ENCODE measurements at regions not wholly inside any gene's neighbourhood (a gene's known extent, or its start where the extent isn't known, plus 50 kb on each side); places are given as distances from the start of the nearest gene placed in this dataset.
"Not testable (repeated sequence)": the region's sequence is repeated elsewhere in the genome, so short reads cannot be mapped to it uniquely, and the experiment has no call there.

GRCh38 chr12:124652661-124653060, 85.2 kb upstream of the NCOR2 start:
- DNase-seq (ENCODE audit: low spot score) = no peak

GRCh38 chr12:124651516-124652273, 84.3 kb upstream of the NCOR2 start:
- DNase-seq (ENCODE audit: low spot score) = peak; percentile 45

GRCh38 chr12:124650912-124651311, 83.5 kb upstream of the NCOR2 start:
- no peak for DNase-seq (ENCODE audit: low spot score)

- no peak for DNase-seq (ENCODE audit: low spot score)
Measured at GRCh38 chr12:124648710-124649384, 81.4 kb upstream of the NCOR2 start.

- DNase-seq (ENCODE audit: low spot score) = no peak
Measured at GRCh38 chr12:124647316-124647715, 79.9 kb upstream of the NCOR2 start.

- no peak for DNase-seq (ENCODE audit: low spot score)
Measured at GRCh38 chr12:124646385-124647230, 79.2 kb upstream of the NCOR2 start.

GRCh38 chr12:124645530-124646244, 78.3 kb upstream of the NCOR2 start:
- no peak for DNase-seq (ENCODE audit: low spot score)

- DNase-seq (ENCODE audit: low spot score) = not testable (repeated sequence)
Measured at GRCh38 chr12:124643768-124644167, 76.4 kb upstream of the NCOR2 start.

- DNase-seq (ENCODE audit: low spot score) = no peak
Measured at GRCh38 chr12:124642105-124642504, 74.7 kb upstream of the NCOR2 start.

- DNase-seq (ENCODE audit: low spot score) = no peak
Measured at GRCh38 chr12:124641591-124641990, 74.2 kb upstream of the NCOR2 start.

GRCh38 chr12:124640056-124640455, 72.6 kb upstream of the NCOR2 start:
- no peak for DNase-seq (ENCODE audit: low spot score)

- no peak for DNase-seq (ENCODE audit: low spot score)
Measured at GRCh38 chr12:124639122-124639806, 71.9 kb upstream of the NCOR2 start.

- no peak for DNase-seq (ENCODE audit: low spot score)
Measured at GRCh38 chr12:124637581-124637981, 70.2 kb upstream of the NCOR2 start.

- no peak for DNase-seq (ENCODE audit: low spot score)
Measured at GRCh38 chr12:124637163-124637562, 69.8 kb upstream of the NCOR2 start.

- peak; percentile 24 for DNase-seq (ENCODE audit: low spot score)
Measured at GRCh38 chr12:124636138-124636978, 68.9 kb upstream of the NCOR2 start.

- no peak for DNase-seq (ENCODE audit: low spot score)
Measured at GRCh38 chr12:124635316-124635715, 67.9 kb upstream of the NCOR2 start.

GRCh38 chr12:124633365-124634362, 66.3 kb upstream of the NCOR2 start:
- DNase-seq (ENCODE audit: low spot score) = no peak

- no peak for DNase-seq (ENCODE audit: low spot score)
Measured at GRCh38 chr12:124632519-124632984, 65.1 kb upstream of the NCOR2 start.

- no peak for DNase-seq (ENCODE audit: low spot score)
Measured at GRCh38 chr12:124631681-124632256, 64.4 kb upstream of the NCOR2 start.

All from AG20443 (cell line).